K562 (cell line): ENCODE measurements at regions not wholly inside any gene's neighbourhood (a gene's known extent, or its start where the extent isn't known, plus 50 kb on each side); places are given as distances from the start of the nearest gene placed in this dataset.

ENCODE experiments used
- ATAC-seq: fragments of 200-7000 bp; cut with Tn5 transposase; 3 replicates; pipeline ENCODE4 v1.9.1; 2020; ENCODE audit warnings: moderate library complexity
- BruUV-seq: library from RNA; stranded (reverse); fragments of 400-500 nt; replicated peaks from 2 replicates; lab custom pipeline; 2021; lab: Mats Ljungman, UMichigan
- CTCF ChIA-PET: fragments of 300-600 bp; formaldehyde crosslinking; extraction: SDS; loops from one replicate; lab custom pipeline; 2021; ENCODE audit warnings: low intra/inter-chr PET ratio; lab: Yijun Ruan, JAX
- POLR2A ChIA-PET: fragments of 300-600, 350-650 bp; sonication (Branson Sonifier 250); formaldehyde crosslinking; extraction: SDS; loops from one replicate; lab custom pipeline; 2021; ENCODE audit warnings: antibody characterized with exemption, inconsistent platforms; lab: Yijun Ruan, JAX
- DNase-seq, 4 experiments: peaks; one replicate each; pipeline versions ENCODE4 v3.0.0 to v3.0.0-alpha.2; 2011 to 2018; ENCODE audit warnings: low spot score in 3 of 4, mixed read lengths in 3 of 4; ENCODE audit errors: extremely low read depth in 1 of 4
- FAIRE-seq: peaks from 2 replicates; lab custom pipeline; 2011; peaks lifted over from hg19 to GRCh38; lab: Jason Lieb, UNC
- H2AFZ ChIP-seq: 2 replicates; pipeline ENCODE4 v1.6.0; 2011; ENCODE audit warnings: low read depth, low read length, control low read depth, inconsistent platforms
- H3K27ac ChIP-seq: fragments of 200-600 bp; 3 replicates; pipeline ENCODE4 v1.8.0; 2011; ENCODE audit warnings: low read depth, mild to moderate bottlenecking, control low read depth, inconsistent platforms, low read length, moderate library complexity, mixed read lengths; ENCODE audit errors: extremely low read depth
- H3K27me3 ChIP-seq, 2 experiments: fragments of 300-600 bp in 1 of 2; 2 replicates in 1 of 2; 3 replicates in 1 of 2; pipeline versions ENCODE4 v1.6.0 to v1.8.0; 2011; ENCODE audit warnings: inconsistent platforms in 2 of 2, low read length in 2 of 2, mild to moderate bottlenecking in 1 of 2, mixed read lengths in 1 of 2, moderate library complexity in 1 of 2; ENCODE audit not compliant: control insufficient read depth in 2 of 2, insufficient read depth in 2 of 2
- H3K36me3 ChIP-seq: fragments of 300-600 bp; 3 replicates; pipeline ENCODE4 v1.8.0; 2011; ENCODE audit warnings: mild to moderate bottlenecking, low read length, inconsistent platforms; ENCODE audit not compliant: control insufficient read depth, insufficient read depth
- H3K4me1 ChIP-seq, 2 experiments: fragments of 200-600 bp in 1 of 2; replicated peaks in 1 of 2; 2 replicates in 1 of 2; 3 replicates in 1 of 2; pipeline versions ENCODE4 v1.5.1 to v1.8.0; 2011; ENCODE audit warnings: inconsistent platforms in 2 of 2, low read length in 2 of 2, mild to moderate bottlenecking in 1 of 2, mixed read lengths in 1 of 2, moderate library complexity in 1 of 2; ENCODE audit not compliant: control insufficient read depth in 2 of 2, insufficient read depth in 2 of 2
- H3K4me2 ChIP-seq: 2 replicates; pipeline ENCODE4 v1.6.1; 2011; ENCODE audit warnings: low read length, control low read depth, inconsistent platforms, mixed read lengths; ENCODE audit not compliant: insufficient read depth
- H3K4me3 ChIP-seq: fragments of 200-600 bp; sonication (generic), shearing (Covaris generic); 2 replicates; pipeline ENCODE4 v1.5.1; 2016; ENCODE audit warnings: control low read depth, inconsistent platforms
- H3K79me2 ChIP-seq: fragments of 200-600 bp; 3 replicates; pipeline ENCODE4 v1.8.0; 2011; ENCODE audit warnings: low read length, inconsistent platforms; ENCODE audit not compliant: control insufficient read depth, insufficient read depth
- H3K9ac ChIP-seq, 2 experiments: 2 replicates each; pipeline versions ENCODE4 v1.6.0 to v1.6.1; 2011; ENCODE audit warnings: low read depth in 2 of 2, low read length in 2 of 2, control low read depth in 1 of 2, inconsistent platforms in 1 of 2, mild to moderate bottlenecking in 1 of 2, mixed read lengths in 1 of 2; ENCODE audit not compliant: insufficient read depth in 1 of 2
- H3K9me1 ChIP-seq: one replicate; pipeline ENCODE4 v1.6.0; 2011; ENCODE audit warnings: inconsistent platforms, mild to moderate bottlenecking, low read length, moderate library complexity; ENCODE audit not compliant: control insufficient read depth, insufficient read depth
- H3K9me3 ChIP-seq: replicated peaks from 2 replicates; pipeline ENCODE4 v1.5.1; 2011; ENCODE audit warnings: low read depth, low read length, inconsistent platforms; ENCODE audit not compliant: control insufficient read depth, insufficient read depth
- H4K20me1 ChIP-seq: replicated peaks from 2 replicates; pipeline ENCODE4 v1.6.1; 2011; ENCODE audit warnings: low read length, inconsistent platforms, mixed read lengths; ENCODE audit not compliant: control insufficient read depth, insufficient read depth
- CTCF ChIP-seq, 3 experiments: IDR thresholded peaks in 2 of 3; conservative IDR thresholded peaks in 1 of 3; 2 replicates each; pipeline ENCODE4 v1.5.1; 2011 to 2012; ENCODE audit warnings: low read length in 3 of 3, mild to moderate bottlenecking in 3 of 3, control low read depth in 2 of 3, improper control_type of control experiment in 1 of 3, inconsistent platforms in 1 of 3, low read depth in 1 of 3, mixed read lengths in 1 of 3, moderate library complexity in 1 of 3; ENCODE audit not compliant: insufficient read depth in 2 of 3
- E4F1 ChIP-seq: fragments of 250-450 bp; sonication (Bioruptor Pico); IDR thresholded peaks from 2 replicates; pipeline ENCODE4 v1.5.0; 2021; ENCODE audit warnings: mild to moderate bottlenecking, borderline replicate concordance
- LARP7 ChIP-seq: fragments of 450-650 bp; IDR thresholded peaks from 2 replicates; pipeline ENCODE4 v1.6.1; 2016
- RCOR1 ChIP-seq, 2 experiments: IDR thresholded peaks; 2 replicates each; pipeline ENCODE4 v1.6.1; 2012; ENCODE audit warnings: low read depth in 2 of 2, low read length in 2 of 2, borderline replicate concordance in 1 of 2, improper control_type of control experiment in 1 of 2
- ZNF197 ChIP-seq: fragments of 200-800 bp; sonication (Bioruptor generic); IDR thresholded peaks from 2 replicates; pipeline ENCODE4 v1.6.1; 2016; ENCODE audit warnings: low read depth, missing genetic modification characterization, missing compliant biosample characterization
- ZNF316 ChIP-seq: fragments of 450-650 bp; IDR thresholded peaks from 2 replicates; pipeline ENCODE4 v1.6.1; 2016
- WGBS: fragments of 100-300 bp; shearing (Covaris generic); methylation state at CpG from one replicate; pipeline ENCODE4 v1.1.6; 2016; ENCODE audit warnings: low coverage, mixed read lengths; ENCODE audit not compliant: insufficient coverage; ENCODE audit errors: missing lambda C conversion rate; 5-methylcytosine and 5-hydroxymethylcytosine counted together
- in situ Hi-C: fragments of 300-500 bp; cut with MboI; formaldehyde crosslinking; loops from 4 replicates; pipeline ENCODE4 v1.15.0; 2018; ENCODE audit warnings: inconsistent platforms, mixed read lengths
- intact Hi-C: fragments of 100-400 bp; cut with micrococcal nuclease; formaldehyde crosslinking; loops from 2 replicates; pipeline ENCODE4 v1.14.2; 2022

DNA sequence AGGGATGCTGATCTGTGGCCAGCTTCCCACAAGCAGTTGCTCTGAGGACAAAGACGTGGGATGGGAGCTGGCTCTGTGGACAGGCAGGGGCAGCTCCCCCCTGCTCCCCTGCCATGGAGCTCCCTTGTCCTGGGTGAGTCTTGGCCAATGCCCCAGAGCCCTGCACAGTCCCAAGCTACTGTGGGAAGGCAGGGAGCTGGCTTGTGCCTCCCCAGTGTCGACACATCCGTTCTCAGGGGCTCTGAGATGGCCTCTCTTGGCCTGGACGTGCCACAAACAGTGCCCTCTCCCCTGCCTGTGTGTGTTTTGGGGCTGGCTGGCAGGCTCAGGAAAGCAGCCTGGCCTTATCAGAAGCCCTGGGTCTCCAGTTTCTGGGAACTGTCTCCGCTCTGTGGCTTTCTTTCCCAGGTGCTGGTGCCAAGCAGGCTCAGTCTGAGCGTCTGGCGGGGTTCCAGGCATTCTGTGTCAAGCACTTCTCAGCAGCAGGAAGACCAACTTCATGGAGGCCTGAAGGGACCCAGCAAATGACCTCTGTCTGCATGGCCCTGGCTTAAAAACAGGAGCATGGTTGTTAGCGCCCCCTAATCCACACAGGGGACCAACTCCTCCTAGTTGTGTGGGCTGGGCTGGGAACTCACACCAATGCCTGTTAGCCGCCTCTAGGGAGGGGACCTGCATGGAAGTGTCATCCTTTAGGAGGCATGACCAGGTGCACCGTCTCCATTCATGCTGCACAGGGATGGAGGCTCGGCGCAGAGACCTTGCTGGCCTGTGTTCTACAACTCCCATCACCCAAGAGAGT is 375.2 kb downstream of the RPS24 start:
- POLR2A ChIA-PET, result interaction anchor here (0.6 to 1.2 kb wide), 2 partner anchors 16 to 357 kb away, joined by 3 to 5 read pairs; no protein-coding TSS in a partner anchor
- in situ Hi-C loops, result no loop called here
- no peaks in the 10 kb centered on the region for H3K79me2 ChIP-seq

More for the DNA sequence above, 375.2 kb downstream of the RPS24 start:
- Histone ChIP-seq H3K27me3 (peaks cover 12 to 37% of the 10 kb centered on the region in 2 experiments), H3K9me3 (no peaks in the 10 kb centered on the region), H3K9ac (no peak overlapping the region; a peak in 1 of 4 replicates), H4K20me1 (peaks cover 9% of the 10 kb centered on the region; the same call in 1 of the 2 replicates), H3K4me3 (no peak overlapping the region), H3K9me1 (no peaks in the 10 kb centered on the region), H3K27ac (no peak overlapping the region), H2AFZ (no peak overlapping the region), H3K36me3 (no peaks in the 10 kb centered on the region), H3K4me2 (no peak overlapping the region), H3K4me1 (peaks cover 0 to 4% of the 10 kb centered on the region in 2 experiments; a peak in 1 of 5 replicates)
- no TSS peak for BruUV-seq
- ATAC-seq, result peak; percentile 41
- DNase-seq, result peak in 1 of 4 experiments; percentile 12
- WGBS, result under 1% methylated on average over 12 of the region's 12 CpGs
- TF ChIP-seq CTCF (IDR thresholded peaks at IDR 0.05 in 2 of 3, conservative IDR thresholded peaks at IDR 0.05 in 1 of 3; ENCODE audit: insufficient read depth in 2 of 3, low read depth in 1 of 3, low read length in 3 of 3) (peak; percentile 2 to 19 (median 9); a peak in 1 of 6 replicates), E4F1 (CRISPR knock-in tag) (no peak), ZNF316 (no peak), ZNF197 (CRISPR knock-in tag) (no peak), LARP7 (no peak), RCOR1 (IDR thresholded peaks at IDR 0.05; ENCODE audit: borderline replicate concordance in 1 of 2, low read depth in 2 of 2, low read length in 2 of 2) (no peak)
- FAIRE-seq, result peak; percentile 26
- intact Hi-C loops, result no loop called here
- CTCF ChIA-PET, result no interaction called here
